ENCODE measurements at regions not wholly inside any gene's neighbourhood (a gene's known extent, or its start where the extent isn't known, plus 50 kb on each side); places are given as distances from the start of the nearest gene placed in this dataset.

- H3K36me3 ChIP-seq = no peaks in the 10 kb centered on the region
- DNase-seq = peak; percentile 50
- H3K9me3 ChIP-seq = no peaks in the 10 kb centered on the region
- 81 to 86% methylated on average over 9 of the region's 9 CpGs for WGBS, 2 donors
- peak overlapping the region in 1 of 4 donors; percentile 42 for H3K27ac ChIP-seq
- H3K4me3 ChIP-seq = no peak overlapping the region
- TF ChIP-seq POLR2A (IDR thresholded peaks at IDR 0.05) = no peak
- no peak for TF ChIP-seq CTCF (IDR thresholded peaks at IDR 0.05)
- no peak for TF ChIP-seq EP300 (IDR thresholded peaks at IDR 0.05)
- no peak for TF ChIP-seq POLR2AphosphoS5 (IDR thresholded peaks at IDR 0.05)
- H3K4me1 ChIP-seq = peaks cover 0 to 8% (median 0%) of the 10 kb centered on the region in 4 donors
- H3K27me3 ChIP-seq = no peaks in the 10 kb centered on the region
- intact Hi-C loops (cut with DNase I) = no loop called here
These were observed 249.2 kb downstream of the TOMM20 start for GRCh38 chr1:234879147-234880080.

- peak; percentile 58 for DNase-seq
- 85 to 89% methylated on average over 12 of the region's 12 CpGs for WGBS, 2 donors
These were observed 250.3 kb downstream of the TOMM20 start for GRCh38 chr1:234878288-234878687.

GRCh38 chr1:234877761-234878160 lies 250.9 kb downstream of the TOMM20 start:
- Histone ChIP-seq H3K36me3 (no peaks in the 10 kb centered on the region), H3K27ac (no peak overlapping the region), H3K9me3 (no peaks in the 10 kb centered on the region), H3K4me1 (peaks cover 0 to 8% (median 0%) of the 10 kb centered on the region in 4 donors), H3K27me3 (no peaks in the 10 kb centered on the region), H3K4me3 (no peak overlapping the region)
- peak; percentile 37 for DNase-seq
- intact Hi-C loops (cut with DNase I) = no loop called here
- WGBS, 2 donors = 91 to 94% methylated on average over 7 of the region's 7 CpGs
- TF ChIP-seq POLR2AphosphoS5 (IDR thresholded peaks at IDR 0.05) = no peak
- no peak for TF ChIP-seq POLR2A (IDR thresholded peaks at IDR 0.05)
- no peak for TF ChIP-seq CTCF (IDR thresholded peaks at IDR 0.05)
- TF ChIP-seq EP300 (IDR thresholded peaks at IDR 0.05) = no peak

More at GRCh38 chr1:234878288-234878687, 250.3 kb downstream of the TOMM20 start:
- intact Hi-C loops (cut with DNase I) = no loop called here
- H3K4me1 ChIP-seq = peaks cover 0 to 8% (median 0%) of the 10 kb centered on the region in 4 donors
- no peaks in the 10 kb centered on the region for H3K36me3 ChIP-seq
- TF ChIP-seq EP300 (IDR thresholded peaks at IDR 0.05) (no peak), POLR2A (IDR thresholded peaks at IDR 0.05) (no peak), CTCF (IDR thresholded peaks at IDR 0.05) (no peak), POLR2AphosphoS5 (IDR thresholded peaks at IDR 0.05) (no peak)
- H3K9me3 ChIP-seq = no peaks in the 10 kb centered on the region
- no peaks in the 10 kb centered on the region for H3K27me3 ChIP-seq
- H3K27ac ChIP-seq = no peak overlapping the region
- H3K4me3 ChIP-seq = no peak overlapping the region

GRCh38 chr1:234875953-234876855 lies 252.4 kb downstream of the TOMM20 start:
- Histone ChIP-seq H3K27ac (no peak overlapping the region), H3K36me3 (no peaks in the 10 kb centered on the region), H3K27me3 (no peaks in the 10 kb centered on the region), H3K4me3 (no peak overlapping the region), H3K4me1 (peaks cover 0 to 8% (median 0%) of the 10 kb centered on the region in 4 donors), H3K9me3 (no peaks in the 10 kb centered on the region)
- intact Hi-C loops (cut with DNase I) = no loop called here
- 65 to 66% methylated on average over 15 of the region's 15 CpGs for WGBS, 2 donors
- no peak for TF ChIP-seq POLR2AphosphoS5 (IDR thresholded peaks at IDR 0.05)
- no peak for TF ChIP-seq CTCF (IDR thresholded peaks at IDR 0.05)
- no peak for TF ChIP-seq POLR2A (IDR thresholded peaks at IDR 0.05)
- TF ChIP-seq EP300 (IDR thresholded peaks at IDR 0.05) = no peak
- peak; percentile 59 for DNase-seq
